Thyroid gland (tissue), 4 donors: ENCODE measurements at regions not wholly inside any gene's neighbourhood (a gene's known extent, or its start where the extent isn't known, plus 50 kb on each side); places are given as distances from the start of the nearest gene placed in this dataset.

Experiments used
- POLR2A ChIP-seq, 2 donors: fragments of 450-650 bp; IDR thresholded peaks; one replicate each; pipeline ENCODE4 v1.6.1; 2017; ENCODE audit warnings: antibody characterized with exemption in 2 of 2, mild to moderate bottlenecking in 2 of 2, moderate library complexity in 1 of 2
- TF ChIP-seq, protein P1 (sequence below), 6 experiments: fragments of 200-600 bp in 3 of 6; fragments of 450-650 bp in 3 of 6; sonication (generic) in 3 of 6; IDR thresholded peaks; one replicate each; pipeline ENCODE4 v1.5.1; 2016 to 2019; ENCODE audit warnings: antibody characterized with exemption in 6 of 6, mild to moderate bottlenecking in 2 of 6, inconsistent platforms in 1 of 6, moderate library complexity in 1 of 6

DNA sequence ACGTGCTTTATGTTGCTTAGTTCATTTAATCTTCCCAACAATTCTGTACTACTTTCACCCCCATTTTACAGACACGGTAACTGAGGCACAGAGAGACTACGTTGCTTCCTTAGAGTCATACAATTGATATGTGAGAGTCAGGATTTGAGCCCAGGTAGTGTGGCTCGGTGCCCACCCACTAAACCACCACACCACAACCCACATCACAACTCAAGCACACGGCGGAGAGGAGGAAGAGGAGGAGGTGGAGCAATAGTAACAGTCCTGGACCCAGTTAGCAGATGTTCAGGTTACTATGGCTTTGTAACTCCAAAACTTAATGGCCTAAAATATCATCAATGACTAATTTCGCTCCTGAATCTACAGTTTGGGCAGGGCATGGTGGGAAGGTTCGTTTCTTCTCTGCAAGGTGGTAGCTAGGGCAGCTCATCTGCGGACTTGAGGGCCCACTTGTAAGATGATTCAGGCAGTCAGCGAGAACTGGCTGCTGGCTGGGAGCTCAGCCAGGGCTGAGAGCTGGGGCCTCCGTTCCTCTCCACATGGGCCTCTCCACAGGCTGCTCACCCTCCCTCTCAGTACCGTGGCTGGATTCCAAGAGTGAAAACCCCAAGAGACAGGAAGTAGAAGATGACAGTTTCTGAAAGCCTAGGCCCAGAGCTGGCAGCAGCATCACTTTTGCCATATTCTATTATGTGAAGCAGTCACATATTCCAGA lies 167.1 kb downstream of the ZFP36L2 start:
- TF ChIP-seq, protein P1, sequence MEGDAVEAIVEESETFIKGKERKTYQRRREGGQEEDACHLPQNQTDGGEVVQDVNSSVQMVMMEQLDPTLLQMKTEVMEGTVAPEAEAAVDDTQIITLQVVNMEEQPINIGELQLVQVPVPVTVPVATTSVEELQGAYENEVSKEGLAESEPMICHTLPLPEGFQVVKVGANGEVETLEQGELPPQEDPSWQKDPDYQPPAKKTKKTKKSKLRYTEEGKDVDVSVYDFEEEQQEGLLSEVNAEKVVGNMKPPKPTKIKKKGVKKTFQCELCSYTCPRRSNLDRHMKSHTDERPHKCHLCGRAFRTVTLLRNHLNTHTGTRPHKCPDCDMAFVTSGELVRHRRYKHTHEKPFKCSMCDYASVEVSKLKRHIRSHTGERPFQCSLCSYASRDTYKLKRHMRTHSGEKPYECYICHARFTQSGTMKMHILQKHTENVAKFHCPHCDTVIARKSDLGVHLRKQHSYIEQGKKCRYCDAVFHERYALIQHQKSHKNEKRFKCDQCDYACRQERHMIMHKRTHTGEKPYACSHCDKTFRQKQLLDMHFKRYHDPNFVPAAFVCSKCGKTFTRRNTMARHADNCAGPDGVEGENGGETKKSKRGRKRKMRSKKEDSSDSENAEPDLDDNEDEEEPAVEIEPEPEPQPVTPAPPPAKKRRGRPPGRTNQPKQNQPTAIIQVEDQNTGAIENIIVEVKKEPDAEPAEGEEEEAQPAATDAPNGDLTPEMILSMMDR (IDR thresholded peaks at IDR 0.05): no peak
- TF ChIP-seq POLR2A (IDR thresholded peaks at IDR 0.05): no peak
